H9 (cell line): ENCODE measurements at regions not wholly inside any gene's neighbourhood (a gene's known extent, or its start where the extent isn't known, plus 50 kb on each side); places are given as distances from the start of the nearest gene placed in this dataset.

Experiments
- DNase-seq: peaks from one replicate; pipeline ENCODE4 v3.0.0-alpha.2; 2017
- H2AFZ ChIP-seq: one replicate; pipeline ENCODE4 v1.6.1; 2013; ENCODE audit warnings: mild to moderate bottlenecking, low read length, control low read depth, moderate library complexity
- H2AK5ac ChIP-seq: 2 replicates; pipeline ENCODE4 v1.6.1; 2013; ENCODE audit warnings: low read length, control low read depth, mixed read lengths; ENCODE audit not compliant: insufficient read length
- H2BK120ac ChIP-seq: one replicate; pipeline ENCODE4 v1.6.1; 2013; ENCODE audit warnings: low read depth, mild to moderate bottlenecking, low read length, control low read depth, inconsistent platforms; ENCODE audit not compliant: poor library complexity, severe bottlenecking
- H2BK12ac ChIP-seq: 2 replicates; pipeline ENCODE4 v1.6.1; 2013; ENCODE audit warnings: low read length, control low read depth, mixed read lengths, low read depth; ENCODE audit not compliant: insufficient read length
- H2BK15ac ChIP-seq: 2 replicates; pipeline ENCODE4 v1.6.1; 2013; ENCODE audit warnings: low read depth, low read length, control low read depth
- H2BK20ac ChIP-seq: one replicate; pipeline ENCODE4 v1.6.1; 2013; ENCODE audit warnings: low read depth, mild to moderate bottlenecking, low read length, control low read depth, inconsistent platforms; ENCODE audit not compliant: poor library complexity, severe bottlenecking
- H2BK5ac ChIP-seq: 2 replicates; pipeline ENCODE4 v1.6.1; 2013; ENCODE audit warnings: low read length, control low read depth, mixed read lengths; ENCODE audit not compliant: insufficient read length
- H3K14ac ChIP-seq: 2 replicates; pipeline ENCODE4 v1.6.1; 2013; ENCODE audit warnings: low read length, control low read depth; ENCODE audit not compliant: insufficient read depth
- H3K18ac ChIP-seq: 2 replicates; pipeline ENCODE4 v1.6.1; 2013; ENCODE audit warnings: low read depth, mild to moderate bottlenecking, mixed read lengths, low read length, control low read depth; ENCODE audit not compliant: insufficient read length
- H3K23ac ChIP-seq: 2 replicates; pipeline ENCODE4 v1.6.1; 2013; ENCODE audit warnings: low read length, control low read depth, mixed read lengths, low read depth; ENCODE audit not compliant: insufficient read length
- H3K23me2 ChIP-seq: 2 replicates; pipeline ENCODE4 v1.6.1; 2013; ENCODE audit warnings: low read depth, mild to moderate bottlenecking, mixed read lengths, low read length, control low read depth; ENCODE audit not compliant: insufficient read length, poor library complexity, severe bottlenecking
- H3K27ac ChIP-seq: 2 replicates; pipeline ENCODE4 v1.5.1; 2013; ENCODE audit warnings: low read length, control low read depth, mixed read lengths, low read depth; ENCODE audit not compliant: insufficient read length
- H3K27me3 ChIP-seq: 2 replicates; pipeline ENCODE4 v1.6.1; 2013; ENCODE audit warnings: low read length, control low read depth, inconsistent platforms; ENCODE audit not compliant: insufficient read depth
- H3K4ac ChIP-seq: 2 replicates; pipeline ENCODE4 v1.6.1; 2013; ENCODE audit warnings: low read depth, mild to moderate bottlenecking, control low read depth, inconsistent platforms, low read length, moderate library complexity
- H3K4me1 ChIP-seq: 2 replicates; pipeline ENCODE4 v1.6.1; 2013; ENCODE audit warnings: low read length, control low read depth, inconsistent platforms; ENCODE audit not compliant: insufficient read depth
- H3K4me2 ChIP-seq: 2 replicates; pipeline ENCODE4 v1.6.1; 2013; ENCODE audit warnings: low read length, control low read depth, mixed read lengths; ENCODE audit not compliant: insufficient read length, insufficient read depth
- H3K56ac ChIP-seq: 2 replicates; pipeline ENCODE4 v1.6.1; 2013; ENCODE audit warnings: low read depth, mild to moderate bottlenecking, mixed read lengths, low read length, control low read depth; ENCODE audit not compliant: insufficient read length
- H3K79me1 ChIP-seq: 2 replicates; pipeline ENCODE4 v1.6.1; 2013; ENCODE audit warnings: low read depth, mild to moderate bottlenecking, moderate library complexity, low read length, control low read depth, inconsistent platforms; ENCODE audit not compliant: insufficient read depth, poor library complexity, severe bottlenecking
- H3K79me2 ChIP-seq: 2 replicates; pipeline ENCODE4 v1.6.1; 2013; ENCODE audit warnings: low read length, control low read depth, inconsistent platforms; ENCODE audit not compliant: insufficient read depth
- H3K9ac ChIP-seq: 2 replicates; pipeline ENCODE4 v1.6.1; 2013; ENCODE audit warnings: low read length, control low read depth, mixed read lengths; ENCODE audit not compliant: insufficient read length; ENCODE audit errors: extremely low read depth
- H3K9me3 ChIP-seq: one replicate; pipeline ENCODE4 v1.6.1; 2013; ENCODE audit warnings: low read depth, low read length, inconsistent platforms; ENCODE audit not compliant: control insufficient read depth
- H3T11ph ChIP-seq: one replicate; pipeline ENCODE4 v1.6.1; 2013; ENCODE audit warnings: mild to moderate bottlenecking, low read length, control low read depth, inconsistent platforms
- H4K20me1 ChIP-seq: one replicate; pipeline ENCODE4 v1.6.1; 2013; ENCODE audit not compliant: control insufficient read depth, insufficient read length, insufficient read depth
- H4K5ac ChIP-seq: 2 replicates; pipeline ENCODE4 v1.6.1; 2013; ENCODE audit warnings: low read depth, mild to moderate bottlenecking, mixed read lengths, low read length, control low read depth; ENCODE audit not compliant: insufficient read length
- H4K8ac ChIP-seq: replicated peaks from 2 replicates; pipeline ENCODE4 v1.6.1; 2013; ENCODE audit warnings: low read length, control low read depth, mixed read lengths, low read depth; ENCODE audit not compliant: insufficient read length
- H4K91ac ChIP-seq: 2 replicates; pipeline ENCODE4 v1.6.1; 2013; ENCODE audit warnings: low read depth, mild to moderate bottlenecking, moderate library complexity, mixed read lengths, low read length, control low read depth; ENCODE audit not compliant: insufficient read length
- H3K27ac Mint-ChIP-seq, 3 experiments: 2 replicates in 2 of 3; 3 replicates in 1 of 3; pipeline ENCODE4 v1.8.0; 2020 to 2021; ENCODE audit warnings: mixed read lengths in 3 of 3, mild to moderate bottlenecking in 1 of 3, moderate library complexity in 1 of 3
- H3K27me3 Mint-ChIP-seq: 2 replicates; pipeline ENCODE4 v1.8.0; 2021; ENCODE audit warnings: low read depth, mild to moderate bottlenecking, moderate library complexity, mixed read lengths
- H3K36me3 Mint-ChIP-seq, 3 experiments: 2 replicates in 2 of 3; 3 replicates in 1 of 3; pipeline ENCODE4 v1.8.0; 2020 to 2021; ENCODE audit warnings: low read depth in 3 of 3, mixed read lengths in 3 of 3; ENCODE audit not compliant: insufficient read depth in 1 of 3
- H3K4me1 Mint-ChIP-seq, 2 experiments: 2 replicates each; pipeline ENCODE4 v1.8.0; 2020; ENCODE audit warnings: mixed read lengths in 2 of 2
- H3K4me3 Mint-ChIP-seq, 2 experiments: 2 replicates in 1 of 2; 3 replicates in 1 of 2; pipeline ENCODE4 v1.8.0; 2020 to 2021; ENCODE audit warnings: mild to moderate bottlenecking in 2 of 2, mixed read lengths in 2 of 2, moderate library complexity in 1 of 2
- H3K9me3 Mint-ChIP-seq, 2 experiments: 2 replicates in 1 of 2; 3 replicates in 1 of 2; pipeline ENCODE4 v1.8.0; 2020; ENCODE audit warnings: mild to moderate bottlenecking in 2 of 2, mixed read lengths in 2 of 2, moderate library complexity in 1 of 2
- WGBS: extraction: QIAGEN DNeasy Blood & Tissue Kit; methylation state at CpG from one replicate; pipeline ENCODE4 v1.1.7; 2013; ENCODE audit warnings: missing lambda C conversion rate, low lambda C conversion rate, mixed read lengths; ENCODE audit not compliant: insufficient read length; ENCODE audit errors: extremely low coverage; 5-methylcytosine and 5-hydroxymethylcytosine counted together
- TF ChIP-seq, protein P1 (sequence below): fragments of 200-600 bp; sonication (generic); conservative IDR thresholded peaks from 3 replicates; pipeline ENCODE4 v1.8.0; 2021; ENCODE audit warnings: antibody characterized with exemption, mild to moderate bottlenecking

DNA sequence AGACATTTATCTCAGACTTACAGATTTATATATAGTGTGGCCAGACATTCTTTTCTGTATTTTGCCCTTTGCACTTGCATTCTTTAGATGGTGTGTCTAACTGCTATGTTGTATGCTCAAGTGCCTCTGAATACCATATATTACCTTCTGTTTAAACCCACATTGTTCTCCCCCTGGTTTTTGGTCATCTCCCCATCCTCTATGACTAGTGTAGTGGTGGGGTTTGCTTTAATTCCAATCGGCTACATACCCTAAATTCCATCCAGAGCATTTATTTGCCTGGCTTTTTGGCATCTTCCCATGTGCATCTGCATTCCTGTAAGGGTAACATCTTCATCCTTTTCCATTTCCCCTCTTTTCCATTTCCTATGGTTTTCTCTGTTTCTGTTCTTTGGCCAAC is 271.0 kb upstream of the SLC30A5 start:
- Histone ChIP-seq H3K18ac (no peak overlapping the region), H2BK120ac (no peak overlapping the region), H4K91ac (no peak overlapping the region), H3K56ac (no peak overlapping the region), H4K8ac (no peak overlapping the region), H3K79me2 (no peaks in the 10 kb centered on the region), H2BK12ac (no peak overlapping the region), H2AK5ac (no peak overlapping the region), H3K4me1 (0 out of 2 replicates have a peak, but pooled peaks cover 2% of the 10 kb centered on the region), H3K27ac (no peak overlapping the region), H3K4me2 (no peak overlapping the region), H3K23ac (no peak overlapping the region), H2BK5ac (no peak overlapping the region), H3K14ac (no peak overlapping the region), H2BK15ac (no peak overlapping the region), H2BK20ac (no peak overlapping the region), H3K27me3 (no peaks in the 10 kb centered on the region), H4K20me1 (no peaks in the 10 kb centered on the region), H3K9me3 (no peaks in the 10 kb centered on the region), H3T11ph (no peak overlapping the region), H3K79me1 (no peaks in the 10 kb centered on the region), H3K9ac (no peak overlapping the region), H2AFZ (no peak overlapping the region), H3K4ac (no peak overlapping the region), H3K23me2 (no peaks in the 10 kb centered on the region), H4K5ac (no peak overlapping the region)
- no peaks in the 10 kb centered on the region for H3K27me3 Mint-ChIP-seq
- H3K9me3 Mint-ChIP-seq = no peaks in the 10 kb centered on the region
- TF ChIP-seq, protein P1, sequence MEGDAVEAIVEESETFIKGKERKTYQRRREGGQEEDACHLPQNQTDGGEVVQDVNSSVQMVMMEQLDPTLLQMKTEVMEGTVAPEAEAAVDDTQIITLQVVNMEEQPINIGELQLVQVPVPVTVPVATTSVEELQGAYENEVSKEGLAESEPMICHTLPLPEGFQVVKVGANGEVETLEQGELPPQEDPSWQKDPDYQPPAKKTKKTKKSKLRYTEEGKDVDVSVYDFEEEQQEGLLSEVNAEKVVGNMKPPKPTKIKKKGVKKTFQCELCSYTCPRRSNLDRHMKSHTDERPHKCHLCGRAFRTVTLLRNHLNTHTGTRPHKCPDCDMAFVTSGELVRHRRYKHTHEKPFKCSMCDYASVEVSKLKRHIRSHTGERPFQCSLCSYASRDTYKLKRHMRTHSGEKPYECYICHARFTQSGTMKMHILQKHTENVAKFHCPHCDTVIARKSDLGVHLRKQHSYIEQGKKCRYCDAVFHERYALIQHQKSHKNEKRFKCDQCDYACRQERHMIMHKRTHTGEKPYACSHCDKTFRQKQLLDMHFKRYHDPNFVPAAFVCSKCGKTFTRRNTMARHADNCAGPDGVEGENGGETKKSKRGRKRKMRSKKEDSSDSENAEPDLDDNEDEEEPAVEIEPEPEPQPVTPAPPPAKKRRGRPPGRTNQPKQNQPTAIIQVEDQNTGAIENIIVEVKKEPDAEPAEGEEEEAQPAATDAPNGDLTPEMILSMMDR = no peak
- no peak for DNase-seq
- H3K4me3 Mint-ChIP-seq = no peak overlapping the region
- H3K36me3 Mint-ChIP-seq = no peaks in the 10 kb centered on the region; a peak in 1 of 7 replicates
- H3K4me1 Mint-ChIP-seq = peaks cover 11 to 20% of the 10 kb centered on the region in 2 experiments
- no peak overlapping the region for H3K27ac Mint-ChIP-seq
- no CpG with 5 or more reads among the region's 1 CpG for WGBS
